SK-N-SH (cell line): ENCODE measurements at regions not wholly inside any gene's neighbourhood (a gene's known extent, or its start where the extent isn't known, plus 50 kb on each side); places are given as distances from the start of the nearest gene placed in this dataset.

Experiments
- CTCF ChIA-PET: fragments of 300-600, 350-600 bp; formaldehyde crosslinking; extraction: SDS; loops from one replicate; lab custom pipeline; 2021; lab: Yijun Ruan, JAX
- POLR2A ChIA-PET: fragments of 350-600 bp; sonication (Branson Sonifier 250); formaldehyde crosslinking; extraction: SDS; loops from one replicate; lab custom pipeline; 2020; ENCODE audit warnings: antibody characterized with exemption, inconsistent platforms; lab: Yijun Ruan, JAX
- DNase-seq: peaks from one replicate; pipeline ENCODE4 v3.0.0; 2012
- H2AFZ ChIP-seq: fragments of 200-600 bp; sonication (generic); 2 replicates; pipeline ENCODE4 v1.8.1; 2016; ENCODE audit warnings: antibody characterized with exemption, mild to moderate bottlenecking, low read depth
- H3F3A ChIP-seq: fragments of 200-600 bp; sonication (generic); replicated peaks from 2 replicates; pipeline ENCODE3; 2016; ENCODE audit warnings: antibody characterized with exemption, mild to moderate bottlenecking; ENCODE audit not compliant: insufficient read depth
- H3K27ac ChIP-seq, 2 experiments: fragments of 200-500 bp in 1 of 2; fragments of 200-600 bp in 1 of 2; sonication (Bioruptor generic) in 1 of 2; sonication (generic), shearing (Covaris generic) in 1 of 2; 2 replicates each; pipeline versions ENCODE4 v1.5.1 to v1.6.1; 2014 to 2016; ENCODE audit warnings: low read depth in 2 of 2, inconsistent platforms in 1 of 2, low read length in 1 of 2, mild to moderate bottlenecking in 1 of 2, mixed read lengths in 1 of 2
- H3K27me3 ChIP-seq: fragments of 200-600 bp; sonication (generic), shearing (Covaris generic); 2 replicates; pipeline ENCODE4 v1.6.1; 2016; ENCODE audit warnings: mixed run types; ENCODE audit not compliant: insufficient read depth
- H3K36me3 ChIP-seq, 2 experiments: fragments of 200-500 bp in 1 of 2; fragments of 200-600 bp in 1 of 2; sonication (Bioruptor generic) in 1 of 2; sonication (generic) in 1 of 2; replicated peaks in 1 of 2; 2 replicates each; pipeline versions ENCODE3 to v1.5.1; 2014 to 2016; ENCODE audit warnings: low read length in 1 of 2, mild to moderate bottlenecking in 1 of 2; ENCODE audit not compliant: insufficient read depth in 2 of 2, control insufficient read depth in 1 of 2
- H3K4me1 ChIP-seq, 2 experiments: fragments of 200-500 bp in 1 of 2; fragments of 200-600 bp in 1 of 2; sonication (Bioruptor generic) in 1 of 2; sonication (generic), shearing (Covaris generic) in 1 of 2; 2 replicates each; pipeline versions ENCODE4 v1.5.1 to v1.6.1; 2014 to 2016; ENCODE audit warnings: low read depth in 1 of 2, low read length in 1 of 2, mixed run types in 1 of 2; ENCODE audit not compliant: insufficient read depth in 2 of 2, control insufficient read depth in 1 of 2
- H3K4me2 ChIP-seq: fragments of 200-600 bp; sonication (generic), shearing (Covaris generic); 2 replicates; pipeline ENCODE4 v1.6.1; 2017; ENCODE audit warnings: mixed run types
- H3K4me3 ChIP-seq, 2 experiments: fragments of 200-500 bp in 1 of 2; fragments of 200-600 bp in 1 of 2; sonication (Bioruptor generic) in 1 of 2; sonication (generic), shearing (Covaris generic) in 1 of 2; 2 replicates each; pipeline versions ENCODE4 v1.5.1 to v1.8.1; 2014 to 2016; ENCODE audit warnings: low read depth in 2 of 2, inconsistent platforms in 1 of 2, low read length in 1 of 2, mild to moderate bottlenecking in 1 of 2, mixed read lengths in 1 of 2, moderate library complexity in 1 of 2
- H3K79me2 ChIP-seq: fragments of 200-600 bp; sonication (generic); 2 replicates; pipeline ENCODE4 v1.8.1; 2017; ENCODE audit warnings: mild to moderate bottlenecking; ENCODE audit not compliant: insufficient read depth
- H3K9ac ChIP-seq: fragments of 200-600 bp; sonication (generic); 2 replicates; pipeline ENCODE4 v1.6.1; 2017; ENCODE audit warnings: mixed run types
- H3K9me2 ChIP-seq: fragments of 200-600 bp; sonication (generic); 2 replicates; pipeline ENCODE4 v1.6.1; 2017; ENCODE audit warnings: mixed run types
- H3K9me3 ChIP-seq: fragments of 200-600 bp; sonication (generic); 2 replicates; pipeline ENCODE4 v1.6.1; 2017; ENCODE audit warnings: mixed run types, mild to moderate bottlenecking, moderate library complexity
- H4K20me1 ChIP-seq: fragments of 200-600 bp; sonication (generic); 2 replicates; pipeline ENCODE4 v1.6.1; 2017; ENCODE audit warnings: mild to moderate bottlenecking, mixed run types; ENCODE audit not compliant: insufficient read depth
- CHD2 ChIP-seq: fragments of 150-350 bp; IDR thresholded peaks from 2 replicates; pipeline ENCODE4 v1.6.1; 2018; ENCODE audit warnings: low read length; ENCODE audit not compliant: partially characterized antibody
- EP300 ChIP-seq, 2 experiments: IDR thresholded peaks; 2 replicates each; pipeline versions ENCODE4 v1.4.0 to v1.6.1; 2012; ENCODE audit warnings: borderline replicate concordance in 1 of 2, low read depth in 1 of 2, low read length in 1 of 2
- EZH2phosphoT487 ChIP-seq: fragments of 200-600 bp; sonication (generic); IDR thresholded peaks from 2 replicates; pipeline ENCODE4 v1.6.1; 2017; ENCODE audit warnings: low read depth, mixed run types, mild to moderate bottlenecking, antibody characterized with exemption, moderate library complexity, borderline replicate concordance
- FOSL2 ChIP-seq: IDR thresholded peaks from 2 replicates; pipeline ENCODE4 v1.4.0; 2012; ENCODE audit warnings: low read depth, mild to moderate bottlenecking, moderate library complexity, borderline replicate concordance
- FOXM1 ChIP-seq: IDR thresholded peaks from 2 replicates; pipeline ENCODE4 v1.4.0; 2012; ENCODE audit warnings: low read depth, mild to moderate bottlenecking
- GABPA ChIP-seq: IDR thresholded peaks from 2 replicates; pipeline ENCODE4 v1.4.0; 2012; ENCODE audit warnings: low read depth, mild to moderate bottlenecking
- GATA2 ChIP-seq: sonication (generic); formaldehyde crosslinking; IDR thresholded peaks from 2 replicates; pipeline ENCODE4 v1.5.0; 2020; ENCODE audit warnings: mild to moderate bottlenecking, missing genetic modification reagents
- IRF3 ChIP-seq: fragments of 150-350 bp; IDR thresholded peaks from 2 replicates; pipeline ENCODE4 v1.6.1; 2016; ENCODE audit warnings: mild to moderate bottlenecking, low read depth, low read length
- MAX ChIP-seq: IDR thresholded peaks from 2 replicates; pipeline ENCODE4 v1.4.0; 2012; ENCODE audit warnings: low read depth
- MXI1 ChIP-seq: IDR thresholded peaks from 2 replicates; pipeline ENCODE4 v1.6.1; 2012; ENCODE audit warnings: mild to moderate bottlenecking, low read depth, low read length, improper control_type of control experiment
- NFIC ChIP-seq: IDR thresholded peaks from 2 replicates; pipeline ENCODE4 v1.4.0; 2012; ENCODE audit warnings: borderline replicate concordance
- NRF1 ChIP-seq: IDR thresholded peaks from 2 replicates; pipeline ENCODE4 v1.6.1; 2012; ENCODE audit warnings: low read depth, mild to moderate bottlenecking, low read length
- PBX3 ChIP-seq: IDR thresholded peaks from 2 replicates; pipeline ENCODE4; 2012
- POLR2AphosphoS5 ChIP-seq: IDR thresholded peaks from 2 replicates; pipeline ENCODE4 v1.6.1; 2012; ENCODE audit warnings: low read depth, low read length
- RAD21 ChIP-seq: IDR thresholded peaks from 2 replicates; pipeline ENCODE4 v1.6.1; 2012; ENCODE audit warnings: mild to moderate bottlenecking, low read length
- REST ChIP-seq: IDR thresholded peaks from 2 replicates; pipeline ENCODE4 v1.6.1; 2012; ENCODE audit warnings: mild to moderate bottlenecking, low read depth, low read length, moderate library complexity
- RFX5 ChIP-seq: IDR thresholded peaks from 2 replicates; pipeline ENCODE4 v1.6.1; 2012; ENCODE audit warnings: mild to moderate bottlenecking, improper control_type of control experiment, low read length
- RXRA ChIP-seq: IDR thresholded peaks from 2 replicates; pipeline ENCODE4 v1.4.0; 2012; ENCODE audit warnings: low read depth, mild to moderate bottlenecking, borderline replicate concordance
- SMC3 ChIP-seq: IDR thresholded peaks from 2 replicates; pipeline ENCODE4 v1.6.1; 2012; ENCODE audit warnings: low read depth, low read length, improper control_type of control experiment
- TEAD4 ChIP-seq: IDR thresholded peaks from 2 replicates; pipeline ENCODE4 v1.4.0; 2012; ENCODE audit warnings: mild to moderate bottlenecking, borderline replicate concordance; ENCODE audit not compliant: insufficient read depth
- USF2 ChIP-seq: fragments of 150-350 bp; IDR thresholded peaks from 2 replicates; pipeline ENCODE4 v1.6.1; 2017; ENCODE audit warnings: antibody characterized with exemption, low read length, low read depth, borderline replicate concordance
- YY1 ChIP-seq: IDR thresholded peaks from 2 replicates; pipeline ENCODE4 v1.4.0; 2012; ENCODE audit warnings: low read depth, mild to moderate bottlenecking
- ZBTB33 ChIP-seq: IDR thresholded peaks from 2 replicates; pipeline ENCODE4 v1.4.0; 2012; ENCODE audit warnings: low read depth, borderline replicate concordance
- WGBS: methylation state at CpG from one replicate; pipeline ENCODE4 v1.1.6; 2017; ENCODE audit warnings: low lambda C conversion rate; 5-methylcytosine and 5-hydroxymethylcytosine counted together

GRCh38 chr10:8130973-8131911 lies 76.8 kb downstream of the GATA3 start:
- POLR2A ChIA-PET: no interaction called here
- no peaks in the 10 kb centered on the region for H3K9me2 ChIP-seq
- peak overlapping the region; percentile 18; the same call in 1 of the 2 replicates for H3K4me2 ChIP-seq
- H3K4me3 ChIP-seq: no peak overlapping the region
- no peaks in the 10 kb centered on the region for H3K4me1 ChIP-seq
- no peak overlapping the region for H2AFZ ChIP-seq
- peak overlapping the region in 1 of 2 experiments; percentile 38; a peak in 2 of 4 replicates for H3K27ac ChIP-seq
- CTCF ChIA-PET: interaction anchor here (0.6 kb wide), 1 partner anchor 23 kb away, joined by 3 read pairs; no protein-coding TSS in a partner anchor
- no peaks in the 10 kb centered on the region for H3K27me3 ChIP-seq
- H3K9ac ChIP-seq: no peak overlapping the region
- 26% methylated on average over 8 of the region's 8 CpGs for WGBS
- no peaks in the 10 kb centered on the region for H4K20me1 ChIP-seq
- peaks cover 3% of the 10 kb centered on the region for H3F3A ChIP-seq
- DNase-seq: no peak
- no peaks in the 10 kb centered on the region for H3K9me3 ChIP-seq
- H3K36me3 ChIP-seq: no peaks in the 10 kb centered on the region
- H3K79me2 ChIP-seq: no peaks in the 10 kb centered on the region
- no peak for TF ChIP-seq USF2
- no peak for TF ChIP-seq RXRA
- no peak for TF ChIP-seq CHD2
- no peak for TF ChIP-seq IRF3
- TF ChIP-seq RFX5: no peak
- no peak for TF ChIP-seq EZH2phosphoT487
- TF ChIP-seq NRF1: no peak
- no peak for TF ChIP-seq RAD21
- TF ChIP-seq FOXM1: no peak
- TF ChIP-seq ZBTB33: no peak
- TF ChIP-seq REST: no peak
- TF ChIP-seq MAX: peak; percentile 47; the same call in 1 of the 2 replicates
- no peak for TF ChIP-seq MXI1
- no peak for TF ChIP-seq YY1
- peak; percentile 95 for TF ChIP-seq FOSL2
- no peak for TF ChIP-seq SMC3
- peak in 1 of 2 experiments; percentile 62; a peak in 1 of 4 replicates for TF ChIP-seq EP300 (IDR thresholded peaks at IDR 0.05; ENCODE audit: borderline replicate concordance in 1 of 2, low read depth in 1 of 2, low read length in 1 of 2)
- no peak for TF ChIP-seq TEAD4
- TF ChIP-seq GATA2: no peak
- no peak; the same call in 1 of the 2 replicates for TF ChIP-seq PBX3
- TF ChIP-seq POLR2AphosphoS5: peak; percentile 39; the same call in 1 of the 2 replicates
- no peak for TF ChIP-seq GABPA
- peak; percentile 64; the same call in 1 of the 2 replicates for TF ChIP-seq NFIC
